GM19463 (cell line): ENCODE measurements at regions not wholly inside any gene's neighbourhood (a gene's known extent, or its start where the extent isn't known, plus 50 kb on each side); places are given as distances from the start of the nearest gene placed in this dataset.

Source experiments
- ATAC-seq: cut with Tn5 transposase; IDR thresholded peaks from one replicate; pipeline ENCODE4 v1.9.1; 2021; ENCODE audit warnings: mild to moderate bottlenecking, moderate library complexity; ENCODE audit not compliant: unreplicated experiment

DNA sequence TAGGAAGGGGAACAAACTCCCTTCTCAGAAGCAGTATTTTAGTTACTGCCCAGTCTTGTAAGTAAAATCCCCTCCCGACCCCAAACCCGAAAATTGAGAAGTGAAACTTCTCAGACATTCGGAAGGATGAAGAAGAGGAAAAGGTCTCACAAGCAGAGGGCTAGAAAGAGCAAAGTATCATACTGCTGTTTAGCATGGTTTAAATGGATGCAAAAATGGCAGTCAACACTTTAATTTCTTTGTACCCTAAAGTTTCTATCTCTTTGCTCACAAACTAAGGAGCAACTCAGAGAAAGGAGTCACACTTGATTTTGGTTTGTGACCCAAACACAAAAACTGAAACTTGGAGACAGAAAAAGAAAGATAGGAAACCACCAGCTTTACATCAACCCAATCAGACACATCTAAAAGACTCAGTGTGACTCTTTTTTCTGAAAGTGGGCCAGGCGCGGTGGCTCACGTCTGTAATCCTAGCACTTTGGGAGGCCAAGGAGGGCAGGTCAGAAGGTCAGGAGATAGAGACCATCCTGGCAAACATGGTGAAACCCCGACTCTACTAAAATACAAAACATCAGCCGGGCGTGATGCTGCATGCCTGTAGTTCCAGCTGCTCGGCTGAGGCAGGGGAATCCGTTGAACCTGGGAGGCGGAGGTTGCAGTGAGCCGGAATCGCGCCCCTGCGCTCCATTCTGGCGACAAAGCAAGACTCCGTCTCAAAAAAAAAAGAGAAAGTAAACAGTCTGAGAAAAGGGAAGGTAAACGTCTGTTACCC, 63.2 kb upstream of the ATP11B start:
- ATAC-seq: peak; percentile 61

DNA sequence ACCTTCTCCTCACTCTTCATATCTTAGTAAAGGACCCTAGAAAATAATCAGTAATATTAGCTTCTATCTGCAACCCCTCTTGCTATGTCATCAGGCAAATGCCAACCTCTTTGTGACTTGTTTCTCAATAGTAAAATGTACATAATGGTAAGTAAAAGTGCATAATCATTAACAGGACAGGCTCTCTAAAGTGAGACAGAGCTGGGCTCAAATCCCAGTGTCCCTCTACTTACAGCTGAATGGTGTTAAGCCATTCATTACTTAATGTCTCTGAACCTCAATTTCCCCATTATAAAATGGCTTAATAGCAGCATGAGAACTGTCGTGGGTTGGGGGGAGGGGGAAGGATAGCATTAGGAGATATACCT, 62.6 kb upstream of the ATP11B start:
- ATAC-seq: peak; percentile 14

DNA sequence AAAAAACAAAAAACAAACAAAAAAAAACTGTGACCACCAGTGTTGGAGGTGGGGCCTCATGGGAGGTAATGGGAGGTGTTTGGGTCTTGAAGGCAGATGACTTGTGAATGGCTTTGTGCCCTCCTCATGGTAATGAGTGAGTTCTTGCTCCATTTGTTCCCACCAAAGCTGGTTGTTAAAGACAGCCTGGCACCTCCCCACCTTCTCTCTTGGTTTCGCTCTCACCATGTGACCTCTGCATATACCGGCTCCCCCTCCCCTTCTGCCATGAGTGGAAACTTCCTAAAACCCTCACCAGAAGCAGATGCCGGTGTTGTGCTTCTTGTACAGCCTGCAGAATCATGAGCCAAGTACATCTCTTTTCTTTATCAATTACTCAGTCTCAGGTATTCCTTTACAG, 61.5 kb upstream of the ATP11B start:
- ATAC-seq: no peak

DNA sequence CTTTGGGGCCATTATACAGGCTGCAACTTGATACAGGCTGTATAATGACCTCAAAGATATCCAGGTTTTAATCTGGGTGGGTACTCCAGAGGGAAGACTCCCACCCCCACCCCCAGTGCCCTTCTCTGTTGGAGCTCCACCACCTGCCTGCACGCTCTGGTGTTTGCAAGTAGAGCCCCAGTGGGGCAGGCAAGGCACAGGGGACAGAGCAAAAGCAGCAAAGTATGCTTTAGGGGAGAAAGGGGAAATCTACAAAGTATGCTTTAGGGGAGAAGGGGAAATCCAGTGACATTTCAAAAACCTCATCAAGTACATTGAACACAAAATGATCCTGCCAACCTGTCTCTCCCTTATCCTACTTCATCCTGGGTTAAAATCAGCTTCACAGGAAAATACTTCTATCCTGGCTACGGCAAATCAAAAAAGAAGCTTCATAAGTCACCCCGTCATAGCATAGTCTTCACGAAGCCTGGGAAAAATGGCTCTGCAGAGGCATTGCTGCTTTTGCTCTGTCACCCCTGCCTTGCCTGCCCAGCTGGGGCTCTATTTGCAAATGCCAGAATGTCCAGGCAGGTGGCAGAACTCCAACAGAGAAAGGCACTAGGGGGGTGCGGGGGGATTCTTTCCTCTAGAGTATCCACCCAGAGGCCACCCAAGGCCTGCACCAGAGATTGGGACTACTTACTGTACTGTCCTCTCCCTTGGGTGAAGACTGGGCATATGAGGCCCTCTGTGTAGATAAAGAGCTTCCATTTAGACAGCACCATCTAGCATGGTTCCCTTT, 60.9 kb upstream of the ATP11B start:
- ATAC-seq: no peak

DNA sequence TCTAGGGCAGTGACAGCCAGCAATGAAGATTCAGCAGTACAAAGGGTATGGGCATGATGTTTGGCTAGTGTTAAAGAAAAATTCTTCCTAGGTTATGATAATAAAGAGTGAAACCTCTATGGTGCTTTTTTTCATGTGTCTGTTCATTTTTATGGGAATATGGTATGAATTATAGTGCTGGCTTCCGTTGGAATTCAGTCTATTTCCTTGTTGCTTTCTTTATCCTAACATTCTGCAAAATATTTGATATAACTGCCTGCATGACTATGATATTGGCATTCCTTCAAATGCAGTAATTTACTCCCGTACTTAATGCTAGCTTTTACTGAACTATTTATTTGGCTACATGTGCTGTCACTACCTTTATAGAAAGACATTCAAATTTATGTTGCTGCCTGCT, 57.6 kb upstream of the ATP11B start:
- ATAC-seq: no peak

DNA sequence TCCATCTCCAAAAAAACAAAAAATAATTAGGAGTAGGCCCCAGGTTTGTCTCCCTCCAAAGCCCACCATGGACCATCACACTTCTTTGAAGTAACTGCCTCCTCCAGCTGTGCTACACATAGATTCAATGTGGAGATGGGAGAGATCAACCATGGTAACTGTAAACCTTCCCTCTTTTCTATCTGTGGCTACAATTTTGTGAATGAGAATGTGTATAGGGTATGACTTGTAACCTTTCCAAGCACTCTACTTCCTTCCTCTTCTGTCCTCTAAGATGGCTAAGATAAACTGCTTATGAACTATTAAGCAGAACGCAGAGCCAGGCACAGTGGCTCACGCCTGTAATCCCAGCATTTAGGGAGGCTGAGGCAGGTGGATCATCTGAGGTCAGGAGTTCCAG, 55.5 kb upstream of the ATP11B start:
- ATAC-seq: no peak

DNA sequence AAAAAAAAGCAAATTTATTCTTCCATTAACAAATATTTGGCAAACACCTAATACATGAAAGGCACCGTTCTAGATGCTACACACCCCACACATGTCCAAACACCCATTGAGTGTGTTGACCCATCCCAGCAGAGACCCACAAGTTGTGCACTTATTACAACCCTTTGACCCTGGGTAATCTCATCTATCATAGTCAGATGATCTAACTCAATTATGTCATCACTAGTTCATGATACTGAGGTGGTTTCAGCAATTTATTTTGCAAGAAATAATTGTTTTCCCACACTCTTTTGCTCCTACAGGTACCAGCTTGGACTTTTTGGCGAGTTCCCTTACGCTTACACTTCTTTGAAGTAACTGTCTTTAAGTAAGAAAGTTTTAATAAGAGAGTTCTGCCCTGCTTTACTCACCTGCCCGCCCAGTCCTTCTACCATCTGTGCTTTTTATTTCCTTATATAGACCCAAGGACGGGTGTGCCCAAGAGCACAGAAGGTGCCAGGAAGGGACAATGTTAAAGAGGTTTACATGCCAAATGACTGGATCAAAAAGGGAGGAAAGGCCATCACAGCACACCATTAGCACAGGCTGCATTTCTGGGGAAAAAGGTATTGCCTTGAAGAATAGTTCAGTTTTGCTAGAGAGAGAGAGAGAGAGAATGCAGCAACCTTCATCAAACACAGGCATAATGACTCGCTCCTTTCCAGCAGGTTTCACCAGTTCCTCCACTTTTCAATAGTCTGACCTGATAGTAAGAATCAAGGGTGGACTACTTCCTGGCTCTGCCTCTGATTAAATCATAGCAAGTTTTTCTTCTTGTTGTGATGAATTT, 54.5 kb upstream of the ATP11B start:
- ATAC-seq: no peak

DNA sequence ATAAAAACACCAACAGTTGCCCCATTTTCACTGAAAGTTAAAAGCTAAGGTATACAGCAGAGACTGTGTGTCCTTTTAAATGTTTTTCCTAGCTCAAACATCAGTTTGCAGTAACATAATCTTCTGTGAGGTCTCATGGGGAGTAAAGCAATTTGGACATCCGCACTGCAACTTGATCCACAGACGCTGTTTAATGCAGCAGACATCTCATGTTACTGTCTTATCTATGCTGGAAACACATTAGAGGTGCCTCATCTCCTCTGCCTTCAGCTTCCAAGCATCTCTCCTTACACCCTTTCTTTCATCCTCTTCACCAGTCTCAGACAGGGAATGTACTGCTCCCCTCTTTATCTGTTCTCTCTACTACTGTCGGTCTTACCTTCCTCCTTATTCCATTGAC, 53.7 kb upstream of the ATP11B start:
- ATAC-seq: no peak

DNA sequence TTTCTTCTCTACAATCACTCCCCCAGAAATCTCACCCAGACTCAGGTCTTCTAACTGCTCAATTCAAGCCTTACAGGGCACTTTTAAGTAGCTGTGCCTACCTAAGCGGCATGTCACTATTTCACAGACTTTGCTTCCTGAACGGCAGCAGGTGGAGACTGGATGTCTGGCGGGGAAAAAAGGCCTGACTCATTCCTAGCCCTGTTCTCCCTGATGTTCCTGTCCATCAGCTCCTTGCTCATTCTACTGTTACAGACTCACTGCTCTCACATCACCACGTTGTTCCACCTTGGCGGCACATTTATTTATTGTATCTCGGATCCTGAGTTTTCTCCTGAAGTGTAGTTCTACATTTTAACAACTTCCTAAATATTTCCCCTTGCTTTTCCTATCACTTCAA, 52.6 kb upstream of the ATP11B start:
- no peak for ATAC-seq

DNA sequence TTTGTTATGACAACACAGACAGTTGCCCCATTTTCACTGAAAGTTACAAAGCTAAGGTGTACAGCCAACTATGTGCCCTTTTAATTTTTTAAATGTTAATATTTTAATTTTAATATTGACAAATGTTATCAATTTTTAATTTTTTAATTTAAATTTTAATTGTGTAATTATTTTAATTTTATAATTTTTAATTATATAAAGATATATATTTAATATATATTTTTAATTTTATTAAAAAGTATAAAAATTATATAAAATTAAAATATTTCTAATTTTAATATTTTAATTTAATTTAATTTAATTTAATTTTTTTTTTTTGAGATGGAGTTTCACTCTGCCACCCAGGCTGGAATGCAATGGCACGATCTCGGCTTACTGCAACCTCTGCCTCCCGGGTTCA, 52.1 kb upstream of the ATP11B start:
- no peak for ATAC-seq
